GM12878 (cell line): ENCODE measurements at regions not wholly inside any gene's neighbourhood (a gene's known extent, or its start where the extent isn't known, plus 50 kb on each side); places are given as distances from the start of the nearest gene placed in this dataset.

ENCODE experiments used
- ATAC-seq: fragments of 200-7000 bp; cut with Tn5 transposase; 3 replicates; pipeline ENCODE4 v1.9.1; 2020; ENCODE audit warnings: mild to moderate bottlenecking, moderate library complexity
- BruUV-seq: library from RNA; stranded (reverse); fragments of 400-500 nt; replicated peaks from 2 replicates; lab custom pipeline; 2021; lab: Mats Ljungman, UMichigan
- CTCF ChIA-PET: fragments of 300-600 bp; sonication (Branson Sonifier 250); formaldehyde crosslinking; extraction: SDS; loops from one replicate; lab custom pipeline; 2021; ENCODE audit warnings: inconsistent platforms; lab: Yijun Ruan, JAX
- POLR2A ChIA-PET: fragments of 350-600 bp; formaldehyde crosslinking; extraction: SDS; loops from one replicate; lab custom pipeline; 2021; ENCODE audit warnings: inconsistent platforms; lab: Charles Lee
- RAD21 ChIA-PET: fragments of 300-600 bp; sonication (Branson Sonifier 250); formaldehyde crosslinking; loops from one replicate; lab custom pipeline; 2023; ENCODE audit warnings: antibody characterized with exemption; ENCODE audit not compliant: unreplicated experiment; lab: Charles Lee
- SMC1A ChIA-PET: fragments of 300-600 bp; sonication (Branson Sonifier 250); formaldehyde crosslinking; loops from one replicate; lab custom pipeline; 2023; ENCODE audit not compliant: unreplicated experiment, uncharacterized antibody; lab: Charles Lee
- DNase-seq: peaks from one replicate; pipeline ENCODE4 v3.0.0-alpha.2; 2011; ENCODE audit warnings: low read depth, low spot score
- FAIRE-seq: peaks from 3 replicates; lab custom pipeline; 2011; peaks lifted over from hg19 to GRCh38; lab: Jason Lieb, UNC
- H2AFZ ChIP-seq: 2 replicates; pipeline ENCODE4 v1.6.0; 2011; ENCODE audit warnings: low read depth, low read length, control low read depth; ENCODE audit not compliant: control insufficient read depth
- H3K27ac ChIP-seq: 2 replicates; pipeline ENCODE4 v1.5.1; 2011; ENCODE audit warnings: control low read depth; ENCODE audit not compliant: control insufficient read depth, insufficient read depth
- H3K27me3 ChIP-seq, 2 experiments: replicated peaks in 1 of 2; 2 replicates each; pipeline versions ENCODE4 v1.6.0 to v1.6.1; 2011; ENCODE audit warnings: low read length in 1 of 2; ENCODE audit not compliant: control insufficient read depth in 2 of 2, insufficient read depth in 2 of 2
- H3K36me3 ChIP-seq, 2 experiments: 2 replicates each; pipeline ENCODE4 v1.5.1; 2011; ENCODE audit warnings: low read length in 1 of 2; ENCODE audit not compliant: control insufficient read depth in 2 of 2, insufficient read depth in 2 of 2
- H3K4me1 ChIP-seq: 2 replicates; pipeline ENCODE4 v1.6.1; 2011; ENCODE audit warnings: mild to moderate bottlenecking, low read length, moderate library complexity, mixed read lengths; ENCODE audit not compliant: control insufficient read depth, insufficient read depth
- H3K4me2 ChIP-seq: 2 replicates; pipeline ENCODE4 v1.6.0; 2011; ENCODE audit warnings: control low read depth; ENCODE audit not compliant: control insufficient read depth, insufficient read depth
- H3K4me3 ChIP-seq: fragments of 200-600 bp; sonication (generic); 2 replicates; pipeline ENCODE4 v1.5.1; 2016
- H3K79me2 ChIP-seq: 2 replicates; pipeline ENCODE4 v1.6.0; 2011; ENCODE audit warnings: low read length; ENCODE audit not compliant: control insufficient read depth, insufficient read depth
- H3K9ac ChIP-seq: 2 replicates; pipeline ENCODE4 v1.8.0; 2011; ENCODE audit warnings: low read length, control low read depth, mixed read lengths; ENCODE audit not compliant: control insufficient read depth, insufficient read depth
- H3K9me3 ChIP-seq: replicated peaks from 3 replicates; pipeline ENCODE4 v1.5.1; 2011; ENCODE audit warnings: mild to moderate bottlenecking, low read length; ENCODE audit not compliant: control insufficient read depth, insufficient read depth
- H4K20me1 ChIP-seq: 2 replicates; pipeline ENCODE4 v1.6.0; 2011; ENCODE audit not compliant: control insufficient read depth, insufficient read depth
- EGR1 ChIP-seq, 2 experiments: IDR thresholded peaks; 1 replicate in 1 of 2; 2 replicates in 1 of 2; pipeline ENCODE4 v1.6.1; 2011 to 2012; ENCODE audit warnings: low read depth in 2 of 2, low read length in 2 of 2, borderline replicate concordance in 1 of 2, mild to moderate bottlenecking in 1 of 2, moderate library complexity in 1 of 2
- NR2C2 ChIP-seq: IDR thresholded peaks from 2 replicates; pipeline ENCODE4 v1.6.1; 2011; ENCODE audit warnings: borderline replicate concordance, low read depth; ENCODE audit not compliant: control insufficient read depth, insufficient read length
- YBX1 ChIP-seq: fragments of 450-650 bp; IDR thresholded peaks from 2 replicates; pipeline ENCODE4 v1.6.1; 2016; ENCODE audit warnings: antibody characterized with exemption
- WGBS: methylation state at CpG from one replicate; pipeline ENCODE4 v1.1.6; 2016; ENCODE audit warnings: low lambda C conversion rate; ENCODE audit not compliant: insufficient replicate concordance, insufficient coverage; ENCODE audit errors: missing lambda C conversion rate; 5-methylcytosine and 5-hydroxymethylcytosine counted together
- in situ Hi-C: fragments of 300-500 bp; cut with MboI; formaldehyde crosslinking; loops from 9 replicates; pipeline ENCODE4 v1.14.3; 2018; ENCODE audit warnings: mixed read lengths
- intact Hi-C: fragments of 100-400 bp; cut with micrococcal nuclease; formaldehyde crosslinking; loops from one replicate; pipeline ENCODE4 v1.14.2; 2022; ENCODE audit not compliant: unreplicated experiment
- TF ChIP-seq, protein P1 (sequence below): fragments of 450-650 bp; IDR thresholded peaks from 2 replicates; pipeline ENCODE4 v1.6.1; 2016; ENCODE audit warnings: mild to moderate bottlenecking

- TF ChIP-seq, protein P1, sequence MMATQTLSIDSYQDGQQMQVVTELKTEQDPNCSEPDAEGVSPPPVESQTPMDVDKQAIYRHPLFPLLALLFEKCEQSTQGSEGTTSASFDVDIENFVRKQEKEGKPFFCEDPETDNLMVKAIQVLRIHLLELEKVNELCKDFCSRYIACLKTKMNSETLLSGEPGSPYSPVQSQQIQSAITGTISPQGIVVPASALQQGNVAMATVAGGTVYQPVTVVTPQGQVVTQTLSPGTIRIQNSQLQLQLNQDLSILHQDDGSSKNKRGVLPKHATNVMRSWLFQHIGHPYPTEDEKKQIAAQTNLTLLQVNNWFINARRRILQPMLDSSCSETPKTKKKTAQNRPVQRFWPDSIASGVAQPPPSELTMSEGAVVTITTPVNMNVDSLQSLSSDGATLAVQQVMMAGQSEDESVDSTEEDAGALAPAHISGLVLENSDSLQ = no peak
- TF ChIP-seq YBX1 = no peak
- TF ChIP-seq, all 136 proteins: peak for 0
Observed at GRCh38 chr9:87402537-87402936, 95.1 kb upstream of the DAPK1 start (continued).

DNA sequence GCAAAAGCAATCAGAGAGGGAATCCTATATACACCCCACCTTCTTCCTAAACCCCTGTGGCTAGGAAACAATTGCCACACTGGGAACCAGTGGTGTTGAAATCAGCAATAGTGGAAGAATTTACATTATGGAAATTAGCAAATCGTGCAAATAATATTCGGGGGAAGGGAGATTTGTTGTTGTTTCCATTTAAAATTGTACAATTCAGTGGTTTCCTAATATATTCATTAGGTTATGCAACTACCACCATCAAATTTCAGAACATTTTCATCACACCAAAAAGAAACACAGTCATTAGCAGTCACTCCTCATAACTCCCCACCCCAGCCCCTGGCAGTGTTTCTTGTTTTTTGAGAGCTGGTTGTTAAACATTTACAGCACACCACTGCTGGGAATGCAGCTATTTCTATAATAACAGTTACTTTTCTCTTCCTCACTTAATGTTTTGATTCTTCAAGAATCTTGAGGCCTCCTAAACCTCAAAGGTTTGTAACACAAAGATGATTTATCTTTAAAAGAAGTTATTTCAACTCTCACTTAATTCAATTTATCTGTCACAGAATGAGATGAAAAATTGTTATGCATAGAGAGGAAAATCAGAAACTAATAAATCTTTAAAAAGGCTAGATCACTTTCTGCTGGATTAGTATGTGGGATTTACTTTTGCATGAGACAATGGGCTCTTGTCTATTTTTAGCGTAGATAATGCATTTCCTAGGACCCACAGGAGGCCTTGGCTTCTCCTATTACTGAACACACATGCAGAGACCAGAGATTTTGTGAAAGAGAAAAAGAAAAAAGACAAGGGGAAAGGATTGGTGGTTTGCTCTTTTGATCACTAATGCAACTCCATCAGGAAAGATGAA, 91.8 kb upstream of the DAPK1 start:
- ChIA-PET POLR2A (no interaction called here), SMC1A (no interaction called here), CTCF (no interaction called here)
- H3K27ac ChIP-seq = no peak overlapping the region
- no peaks in the 10 kb centered on the region for H4K20me1 ChIP-seq
- WGBS = 14% methylated on average over 3 of the region's 3 CpGs
- H3K9ac ChIP-seq = no peak overlapping the region
- FAIRE-seq (no peak), ATAC-seq (no peak)
- H3K79me2 ChIP-seq = no peaks in the 10 kb centered on the region
- no TSS peak for BruUV-seq
- H3K9me3 ChIP-seq = no peaks in the 10 kb centered on the region
- intact Hi-C loops (no loop called here), in situ Hi-C loops (no loop called here)
- H3K27me3 ChIP-seq = no peaks in the 10 kb centered on the region
- no peak overlapping the region for H3K4me2 ChIP-seq
- TF ChIP-seq NR2C2 = no peak
- TF ChIP-seq EGR1 (IDR thresholded peaks at IDR 0.05; ENCODE audit: borderline replicate concordance in 1 of 2, low read depth in 2 of 2, low read length in 2 of 2) = no peak
- TF ChIP-seq, all 136 proteins: peak for 0
- DNase-seq = no peak
- no peaks in the 10 kb centered on the region for H3K4me1 ChIP-seq
- RAD21 ChIA-PET = no interaction called here
- no peaks in the 10 kb centered on the region for H3K36me3 ChIP-seq
- no peak overlapping the region for H2AFZ ChIP-seq
- no peak overlapping the region for H3K4me3 ChIP-seq
